CD14-positive monocyte (primary cell): ENCODE measurements at regions not wholly inside any gene's neighbourhood (a gene's known extent, or its start where the extent isn't known, plus 50 kb on each side); places are given as distances from the start of the nearest gene placed in this dataset.

Experiments used
- DNase-seq, 3 donors: peaks; one replicate each; pipeline ENCODE4 v3.0.0-alpha.2; 2011 to 2022
- H2AFZ ChIP-seq: 2 replicates; pipeline ENCODE4 v1.6.0; 2012; ENCODE audit warnings: mild to moderate bottlenecking, low read depth, low read length, inconsistent platforms; ENCODE audit not compliant: insufficient read depth, poor library complexity, severe bottlenecking
- H3K27ac ChIP-seq, 2 donors: 1 replicate in 1 of 2; 2 replicates in 1 of 2; pipeline ENCODE4 v1.5.1; 2012 to 2013; ENCODE audit warnings: low read length in 2 of 2, control low read depth in 1 of 2, inconsistent platforms in 1 of 2, low read depth in 1 of 2, mild to moderate bottlenecking in 1 of 2
- H3K27me3 ChIP-seq, 2 donors: one replicate each; pipeline versions ENCODE4 v1.6.0 to v1.6.1; 2011 to 2013; ENCODE audit warnings: low read length in 2 of 2; ENCODE audit not compliant: control insufficient read depth in 2 of 2, insufficient read depth in 2 of 2
- H3K36me3 ChIP-seq, 2 donors: replicated peaks in 1 of 2; 1 replicate in 1 of 2; 2 replicates in 1 of 2; pipeline versions ENCODE4 v1.5.1 to v1.6.1; 2012 to 2013; ENCODE audit warnings: low read length in 2 of 2, control low read depth in 1 of 2, inconsistent platforms in 1 of 2, mild to moderate bottlenecking in 1 of 2; ENCODE audit not compliant: insufficient read depth in 2 of 2, control insufficient read depth in 1 of 2
- H3K4me1 ChIP-seq, 2 donors: 1 replicate in 1 of 2; 2 replicates in 1 of 2; pipeline versions ENCODE4 v1.5.1 to v1.6.1; 2012 to 2013; ENCODE audit warnings: low read length in 2 of 2, control low read depth in 1 of 2, inconsistent platforms in 1 of 2, mild to moderate bottlenecking in 1 of 2, moderate library complexity in 1 of 2; ENCODE audit not compliant: insufficient read depth in 2 of 2, control insufficient read depth in 1 of 2
- H3K4me2 ChIP-seq: replicated peaks from 2 replicates; pipeline ENCODE3; 2012; ENCODE audit warnings: low read length, moderate library complexity, mild to moderate bottlenecking; ENCODE audit not compliant: poor library complexity, severe bottlenecking; ENCODE audit errors: extremely low read depth
- H3K4me3 ChIP-seq, 3 experiments: fragments of 200-600 bp in 1 of 3; sonication (generic) in 1 of 3; replicated peaks in 1 of 3; 1 replicate in 2 of 3; 2 replicates in 1 of 3; pipeline ENCODE4 v1.5.1; 2011 to 2013; ENCODE audit warnings: low read length in 3 of 3, mild to moderate bottlenecking in 3 of 3, control low read depth in 2 of 3, low read depth in 2 of 3, inconsistent platforms in 1 of 3, moderate library complexity in 1 of 3
- H3K79me2 ChIP-seq: 2 replicates; pipeline ENCODE4 v1.6.0; 2012; ENCODE audit warnings: mild to moderate bottlenecking, control low read depth, inconsistent platforms, low read length, moderate library complexity; ENCODE audit not compliant: insufficient read depth
- H3K9ac ChIP-seq: 2 replicates; pipeline ENCODE4 v1.6.0; 2017; ENCODE audit warnings: low read length, mild to moderate bottlenecking; ENCODE audit not compliant: insufficient read depth, poor library complexity, severe bottlenecking
- H3K9me3 ChIP-seq, 2 donors: replicated peaks in 1 of 2; 1 replicate in 1 of 2; 2 replicates in 1 of 2; pipeline versions ENCODE4 v1.5.1 to v1.6.1; 2012 to 2013; ENCODE audit warnings: low read length in 2 of 2, control low read depth in 1 of 2; ENCODE audit not compliant: control insufficient read depth in 1 of 2, insufficient read depth in 1 of 2
- H4K20me1 ChIP-seq: 2 replicates; pipeline ENCODE4 v1.6.0; 2012; ENCODE audit warnings: mild to moderate bottlenecking, low read length, control low read depth, moderate library complexity; ENCODE audit not compliant: insufficient read depth
- H3K27ac Mint-ChIP-seq, 7 donors: one replicate each; pipeline ENCODE4 v1.8.0; 2020; ENCODE audit warnings: mild to moderate bottlenecking in 7 of 7, mixed read lengths in 7 of 7, moderate library complexity in 6 of 7, inconsistent platforms in 2 of 7
- H3K27me3 Mint-ChIP-seq, 3 donors: one replicate each; pipeline ENCODE4 v1.8.0; 2021 to 2022; ENCODE audit warnings: low read depth in 3 of 3, mild to moderate bottlenecking in 3 of 3, mixed read lengths in 3 of 3, moderate library complexity in 3 of 3, inconsistent platforms in 1 of 3
- H3K36me3 Mint-ChIP-seq, 2 donors: one replicate each; pipeline ENCODE4 v1.8.0; 2020; ENCODE audit warnings: mixed read lengths in 2 of 2, inconsistent platforms in 1 of 2, mild to moderate bottlenecking in 1 of 2
- H3K4me1 Mint-ChIP-seq: one replicate; pipeline ENCODE4 v1.8.0; 2020; ENCODE audit warnings: mild to moderate bottlenecking, mixed read lengths
- H3K4me3 Mint-ChIP-seq, 2 donors: one replicate each; pipeline ENCODE4 v1.8.0; 2020; ENCODE audit warnings: mild to moderate bottlenecking in 2 of 2, mixed read lengths in 2 of 2, moderate library complexity in 1 of 2
- H3K9me3 Mint-ChIP-seq, 7 donors: one replicate each; pipeline ENCODE4 v1.8.0; 2020 to 2022; ENCODE audit warnings: mixed read lengths in 7 of 7, mild to moderate bottlenecking in 6 of 7, moderate library complexity in 6 of 7, inconsistent platforms in 2 of 7
- WGBS: methylation state at CpG from one replicate; pipeline ENCODE4 v1.1.5; 2013; ENCODE audit warnings: missing lambda C conversion rate; ENCODE audit not compliant: insufficient coverage; 5-methylcytosine and 5-hydroxymethylcytosine counted together
- intact Hi-C, 2 donors: fragments of 100-400 bp; cut with micrococcal nuclease; formaldehyde crosslinking; loops; one replicate each; pipeline versions ENCODE4 v1.15.0 to v1.15.1; 2023
- TF ChIP-seq, protein P1 (sequence below): fragments of 200-600 bp; IDR thresholded peaks from one replicate; pipeline ENCODE4 v1.8.0; 2022; ENCODE audit warnings: antibody characterized with exemption, mild to moderate bottlenecking

DNA sequence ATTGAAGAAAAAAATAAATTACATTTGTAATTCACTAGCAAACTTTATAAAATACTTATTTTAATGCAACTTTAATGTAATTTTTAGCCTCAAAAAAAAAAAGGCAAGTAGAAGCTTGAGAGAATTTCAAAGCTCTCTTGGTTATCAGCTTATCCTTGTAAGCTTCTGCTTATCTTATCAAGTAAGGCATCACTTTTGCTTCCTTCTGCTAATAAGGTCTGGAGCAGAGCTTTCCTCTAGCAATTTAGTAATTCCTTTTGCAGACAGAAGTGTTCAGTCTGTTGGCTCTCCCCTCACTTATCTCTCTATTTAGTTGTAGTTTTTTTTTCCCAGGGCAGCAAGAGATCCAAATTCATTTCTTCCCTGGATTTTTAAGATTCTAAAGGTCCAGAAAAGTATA lies 525.0 kb downstream of the ISL1 start:
- Histone ChIP-seq H3K27ac (no peak overlapping the region), H3K9ac (no peak overlapping the region), H3K9me3 (no peaks in the 10 kb centered on the region), H2AFZ (no peak overlapping the region), H3K27me3 (no peaks in the 10 kb centered on the region), H3K4me1 (no peaks in the 10 kb centered on the region), H4K20me1 (no peaks in the 10 kb centered on the region), H3K36me3 (no peaks in the 10 kb centered on the region), H3K4me2 (no peak overlapping the region), H3K4me3 (no peak overlapping the region), H3K79me2 (no peaks in the 10 kb centered on the region)
- TF ChIP-seq, protein P1, sequence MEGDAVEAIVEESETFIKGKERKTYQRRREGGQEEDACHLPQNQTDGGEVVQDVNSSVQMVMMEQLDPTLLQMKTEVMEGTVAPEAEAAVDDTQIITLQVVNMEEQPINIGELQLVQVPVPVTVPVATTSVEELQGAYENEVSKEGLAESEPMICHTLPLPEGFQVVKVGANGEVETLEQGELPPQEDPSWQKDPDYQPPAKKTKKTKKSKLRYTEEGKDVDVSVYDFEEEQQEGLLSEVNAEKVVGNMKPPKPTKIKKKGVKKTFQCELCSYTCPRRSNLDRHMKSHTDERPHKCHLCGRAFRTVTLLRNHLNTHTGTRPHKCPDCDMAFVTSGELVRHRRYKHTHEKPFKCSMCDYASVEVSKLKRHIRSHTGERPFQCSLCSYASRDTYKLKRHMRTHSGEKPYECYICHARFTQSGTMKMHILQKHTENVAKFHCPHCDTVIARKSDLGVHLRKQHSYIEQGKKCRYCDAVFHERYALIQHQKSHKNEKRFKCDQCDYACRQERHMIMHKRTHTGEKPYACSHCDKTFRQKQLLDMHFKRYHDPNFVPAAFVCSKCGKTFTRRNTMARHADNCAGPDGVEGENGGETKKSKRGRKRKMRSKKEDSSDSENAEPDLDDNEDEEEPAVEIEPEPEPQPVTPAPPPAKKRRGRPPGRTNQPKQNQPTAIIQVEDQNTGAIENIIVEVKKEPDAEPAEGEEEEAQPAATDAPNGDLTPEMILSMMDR: no peak
- H3K4me3 Mint-ChIP-seq: no peak overlapping the region
- no peaks in the 10 kb centered on the region for H3K27me3 Mint-ChIP-seq
- no peaks in the 10 kb centered on the region for H3K4me1 Mint-ChIP-seq
- H3K9me3 Mint-ChIP-seq: peaks cover 0 to 7% (median 3%) of the 10 kb centered on the region in 7 donors
- intact Hi-C loops: no loop called here
- DNase-seq: no peak
- H3K27ac Mint-ChIP-seq: no peak overlapping the region
- no peaks in the 10 kb centered on the region for H3K36me3 Mint-ChIP-seq

DNA sequence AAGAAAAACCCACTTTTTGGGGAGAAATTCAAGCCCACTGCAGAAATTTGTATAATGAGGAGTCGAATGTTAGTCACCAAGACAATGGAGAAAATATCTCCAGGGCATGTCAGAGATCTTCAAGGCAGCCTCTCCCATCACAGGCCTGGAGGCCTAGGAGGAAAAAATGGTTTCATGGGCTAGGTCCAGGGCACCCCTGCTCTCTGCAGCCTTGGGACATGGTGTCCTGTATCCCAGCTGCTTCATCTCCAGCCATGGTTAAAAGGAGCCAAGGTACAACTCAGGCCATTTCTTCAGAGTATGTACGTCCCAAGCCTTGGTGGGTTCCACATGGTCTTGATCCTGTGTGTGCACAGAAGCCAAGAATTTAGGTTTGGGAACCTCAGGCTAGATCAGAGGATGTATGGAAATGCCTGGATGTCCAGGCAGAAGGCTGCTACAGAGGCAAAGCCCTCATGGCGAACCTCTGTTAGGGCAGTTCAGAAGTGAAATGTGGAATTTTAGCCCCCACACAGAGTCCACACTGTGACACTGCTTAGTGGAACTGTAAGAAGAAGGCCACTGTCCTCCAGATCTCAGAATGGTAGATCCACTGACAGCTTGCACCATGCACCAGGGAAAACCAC lies 561.4 kb downstream of the ISL1 start:
- H3K27ac Mint-ChIP-seq: no peak overlapping the region
- DNase-seq: no peak
- no peak overlapping the region for H3K27ac ChIP-seq
- H3K4me3 ChIP-seq: no peak overlapping the region
- WGBS: 88% methylated on average over 2 of the region's 3 CpGs
- no peaks in the 10 kb centered on the region for H3K36me3 ChIP-seq
- H3K4me1 Mint-ChIP-seq: no peaks in the 10 kb centered on the region
- no peaks in the 10 kb centered on the region for H3K27me3 ChIP-seq
- H3K36me3 Mint-ChIP-seq: no peaks in the 10 kb centered on the region
- H3K4me3 Mint-ChIP-seq: no peak overlapping the region
- H4K20me1 ChIP-seq: no peaks in the 10 kb centered on the region
- H3K9me3 ChIP-seq: peaks cover 10 to 16% of the 10 kb centered on the region in 2 donors
- TF ChIP-seq, protein P1: no peak
- H3K79me2 ChIP-seq: no peaks in the 10 kb centered on the region
- no peak overlapping the region for H3K4me2 ChIP-seq
- intact Hi-C loops: no loop called here
- H3K4me1 ChIP-seq: no peaks in the 10 kb centered on the region
- no peak overlapping the region for H2AFZ ChIP-seq
- H3K9ac ChIP-seq: no peak overlapping the region
- H3K9me3 Mint-ChIP-seq: peaks cover 4 to 10% (median 6%) of the 10 kb centered on the region in 7 donors
- H3K27me3 Mint-ChIP-seq: no peaks in the 10 kb centered on the region
